Transverse colon (tissue), 4 donors: ENCODE measurements at regions not wholly inside any gene's neighbourhood (a gene's known extent, or its start where the extent isn't known, plus 50 kb on each side); places are given as distances from the start of the nearest gene placed in this dataset.

ENCODE experiments used
- DNase-seq: peaks from one replicate; pipeline ENCODE4 v3.0.0-alpha.2; 2019
- H3K27ac ChIP-seq, 4 donors: fragments of 200-600 bp; sonication (generic); 2 replicates each; pipeline ENCODE4 v1.5.1; 2016 to 2018; ENCODE audit warnings: inconsistent platforms in 4 of 4
- H3K27me3 ChIP-seq: fragments of 200-600 bp; sonication (generic); 2 replicates; pipeline ENCODE4 v1.5.1; 2017; ENCODE audit warnings: inconsistent platforms
- H3K36me3 ChIP-seq, 4 donors: fragments of 200-600 bp; sonication (generic); 2 replicates each; pipeline ENCODE4 v1.5.1; 2017 to 2019; ENCODE audit warnings: inconsistent platforms in 4 of 4
- H3K4me1 ChIP-seq, 4 donors: fragments of 200-600 bp; sonication (generic); 2 replicates each; pipeline ENCODE4 v1.5.1; 2017 to 2020; ENCODE audit warnings: inconsistent platforms in 4 of 4
- H3K4me3 ChIP-seq, 4 donors: fragments of 200-600 bp; sonication (generic); 1 replicate in 1 of 4; 2 replicates in 3 of 4; pipeline versions ENCODE4 v1.5.1 to v1.6.1; 2017 to 2019; ENCODE audit warnings: inconsistent platforms in 4 of 4
- H3K9me3 ChIP-seq, 2 donors: fragments of 200-600 bp; sonication (generic); 2 replicates each; pipeline ENCODE4 v1.5.1; 2017 to 2019; ENCODE audit warnings: inconsistent platforms in 2 of 2
- CTCF ChIP-seq, 5 experiments: fragments of 200-600 bp in 3 of 5; fragments of 450-650 bp in 2 of 5; sonication (generic) in 3 of 5; IDR thresholded peaks; 1 replicate in 2 of 5; 2 replicates in 3 of 5; pipeline ENCODE4 v1.5.1; 2016 to 2017; ENCODE audit warnings: antibody characterized with exemption in 5 of 5, inconsistent platforms in 3 of 5, mild to moderate bottlenecking in 2 of 5, moderate library complexity in 1 of 5
- EP300 ChIP-seq: sonication (generic); formaldehyde crosslinking; IDR thresholded peaks from one replicate; pipeline ENCODE4 v1.6.1; 2017; ENCODE audit warnings: antibody characterized with exemption, low read depth
- POLR2A ChIP-seq: fragments of 450-650 bp; IDR thresholded peaks from one replicate; pipeline ENCODE4 v1.6.1; 2016; ENCODE audit warnings: antibody characterized with exemption, mild to moderate bottlenecking, moderate library complexity
- POLR2AphosphoS5 ChIP-seq, 3 donors: sonication (generic); formaldehyde crosslinking; IDR thresholded peaks; one replicate each; pipeline ENCODE4 v1.6.1; 2016; ENCODE audit warnings: antibody characterized with exemption in 3 of 3
- WGBS, 2 donors: methylation state at CpG; one replicate each; pipeline ENCODE4 v1.1.5; 2018; ENCODE audit warnings: low coverage in 1 of 2; 5-methylcytosine and 5-hydroxymethylcytosine counted together
- in situ Hi-C, 4 donors: fragments of 200-750 bp; cut with MboI; loops; one replicate each; pipeline versions ENCODE4 v1.15.0 to v1.15.1; 2017; ENCODE audit warnings: low sequenced_read_pairs in 3 of 4, low pct_ligation_motif_present in 1 of 4, low pct_unique_long_range_greater_than_20kb in 1 of 4
- intact Hi-C: fragments of 100-400 bp; cut with DNase I; formaldehyde crosslinking; loops from one replicate; pipeline ENCODE4 v1.15.1; 2023; ENCODE audit warnings: low total_unique reads

GRCh38 chr14:65255029-65255545 lies 152.8 kb upstream of the MAX start:
- TF ChIP-seq POLR2A (no peak), EP300 (no peak), CTCF (IDR thresholded peaks at IDR 0.05) (no peak), POLR2AphosphoS5 (IDR thresholded peaks at IDR 0.05) (no peak)
- intact Hi-C loops (no loop called here), in situ Hi-C loops (no loop called here)
- no peak overlapping the region for H3K4me3 ChIP-seq
- peaks cover 0 to 17% (median 3%) of the 10 kb centered on the region in 4 donors for H3K4me1 ChIP-seq
- H3K36me3 ChIP-seq = no peaks in the 10 kb centered on the region
- no peaks in the 10 kb centered on the region for H3K27me3 ChIP-seq
- DNase-seq = no peak
- H3K9me3 ChIP-seq = no peaks in the 10 kb centered on the region
- WGBS, 2 donors = 46 to 52% methylated on average over 5 of the region's 5 CpGs
- H3K27ac ChIP-seq = peak overlapping the region; percentile 70 to 82 (median 74)

GRCh38 chr14:65255583-65256461 lies 153.5 kb upstream of the MAX start:
- 39 to 53% methylated on average over 2 to 8 of the region's 8 CpGs for WGBS, 2 donors
- Histone ChIP-seq H3K4me1 (peaks cover 0 to 17% (median 3%) of the 10 kb centered on the region in 4 donors), H3K9me3 (no peaks in the 10 kb centered on the region), H3K27me3 (no peaks in the 10 kb centered on the region), H3K27ac (peak overlapping the region; percentile 70 to 82 (median 74)), H3K36me3 (no peaks in the 10 kb centered on the region), H3K4me3 (peak overlapping the region in 1 of 4 donors; percentile 30)
- in situ Hi-C loops (no loop called here), intact Hi-C loops (no loop called here)
- TF ChIP-seq EP300 = peak; percentile 2
- TF ChIP-seq POLR2AphosphoS5 (IDR thresholded peaks at IDR 0.05) = peak in 1 of 3 donors; percentile 40
- TF ChIP-seq CTCF (IDR thresholded peaks at IDR 0.05) = peak in 4 of 5 experiments; percentile 22 to 59 (median 24)
- no peak for TF ChIP-seq POLR2A
- peak; percentile 88 for DNase-seq

- H3K27ac ChIP-seq = peak overlapping the region; percentile 70 to 82 (median 74)
- no peaks in the 10 kb centered on the region for H3K27me3 ChIP-seq
- WGBS, 2 donors = 67 to 90% methylated on average over 1 to 4 of the region's 4 CpGs
- no peak overlapping the region for H3K4me3 ChIP-seq
- in situ Hi-C loops (no loop called here), intact Hi-C loops (no loop called here)
- peaks cover 0 to 17% (median 3%) of the 10 kb centered on the region in 4 donors for H3K4me1 ChIP-seq
- no peak for DNase-seq
- TF ChIP-seq EP300 (no peak), POLR2A (no peak), CTCF (IDR thresholded peaks at IDR 0.05) (no peak), POLR2AphosphoS5 (IDR thresholded peaks at IDR 0.05) (no peak)
- no peaks in the 10 kb centered on the region for H3K9me3 ChIP-seq
- no peaks in the 10 kb centered on the region for H3K36me3 ChIP-seq
Observed at GRCh38 chr14:65256714-65257113, 154.4 kb upstream of the MAX start.

GRCh38 chr14:65257425-65257824 lies 155.1 kb upstream of the FUT8 start:
- Histone ChIP-seq H3K27me3 (no peaks in the 10 kb centered on the region), H3K4me3 (no peak overlapping the region), H3K36me3 (no peaks in the 10 kb centered on the region), H3K9me3 (no peaks in the 10 kb centered on the region), H3K4me1 (peaks cover 0 to 17% (median 3%) of the 10 kb centered on the region in 4 donors), H3K27ac (no peak overlapping the region)
- in situ Hi-C loops = no loop called here
- DNase-seq = no peak
- intact Hi-C loops = no loop called here
- TF ChIP-seq CTCF (IDR thresholded peaks at IDR 0.05) (no peak), EP300 (no peak), POLR2A (no peak), POLR2AphosphoS5 (IDR thresholded peaks at IDR 0.05) (no peak)
- WGBS, 2 donors = 91 to 100% methylated on average over 2 to 7 of the region's 7 CpGs
